ENCODE measurements at regions not wholly inside any gene's neighbourhood (a gene's known extent, or its start where the extent isn't known, plus 50 kb on each side); places are given as distances from the start of the nearest gene placed in this dataset.

GRCh38 chr3:28575746-28576613, 227.4 kb upstream of the AZI2 start:
- Histone ChIP-seq H3K27me3 (peaks cover 0 to 30% (median 0%) of the 10 kb centered on the region in 4 donors), H3K4me1 (peaks cover 3 to 26% (median 24%) of the 10 kb centered on the region in 4 donors), H3K4me3 (peak overlapping the region; percentile 56 to 69 (median 60)), H3K9me3 (no peaks in the 10 kb centered on the region), H3K36me3 (no peaks in the 10 kb centered on the region), H3K27ac (replicated peaks in 1 of 4) (no peak overlapping the region)
- no peak for DNase-seq (ENCODE audit: extremely low spot score)
- TF ChIP-seq CTCF (IDR thresholded peaks at IDR 0.05) (no peak), POLR2A (IDR thresholded peaks at IDR 0.05; ENCODE audit: low read depth) (no peak), EP300 (IDR thresholded peaks at IDR 0.05) (no peak), POLR2AphosphoS5 (IDR thresholded peaks at IDR 0.05) (no peak)
- intact Hi-C loops (cut with DNase I), result no loop called here
- WGBS, result 1% methylated on average over 40 of the region's 75 CpGs

- no peak overlapping the region for H3K27ac ChIP-seq (replicated peaks in 1 of 4)
- peaks cover 0 to 30% (median 0%) of the 10 kb centered on the region in 4 donors for H3K27me3 ChIP-seq
- TF ChIP-seq CTCF (IDR thresholded peaks at IDR 0.05) (no peak), EP300 (IDR thresholded peaks at IDR 0.05) (no peak), POLR2A (IDR thresholded peaks at IDR 0.05; ENCODE audit: low read depth) (no peak), POLR2AphosphoS5 (IDR thresholded peaks at IDR 0.05) (no peak)
- H3K36me3 ChIP-seq, result no peaks in the 10 kb centered on the region
- intact Hi-C loops (cut with DNase I), result no loop called here
- no peak for DNase-seq (ENCODE audit: extremely low spot score)
- H3K4me3 ChIP-seq, result peak overlapping the region; percentile 56 to 69 (median 60)
- H3K9me3 ChIP-seq, result no peaks in the 10 kb centered on the region
- 28% methylated on average over 8 of the region's 8 CpGs for WGBS
- H3K4me1 ChIP-seq, result peaks cover 3 to 26% (median 24%) of the 10 kb centered on the region in 4 donors
Observed at GRCh38 chr3:28576614-28577200, 228.1 kb upstream of the AZI2 start.

- DNase-seq (ENCODE audit: extremely low spot score), result no peak
- H3K27me3 ChIP-seq, result peaks cover 0 to 30% (median 0%) of the 10 kb centered on the region in 4 donors
- WGBS, result 84% methylated on average over 3 of the region's 3 CpGs
Observed at GRCh38 chr3:28577941-28578500, 229.4 kb upstream of the AZI2 start.

GRCh38 chr3:28586325-28586724, 237.7 kb upstream of the AZI2 start:
- H3K9me3 ChIP-seq, result no peaks in the 10 kb centered on the region
- intact Hi-C loops (cut with DNase I), result no loop called here
- no peak for DNase-seq (ENCODE audit: extremely low spot score)
- H3K4me1 ChIP-seq, result peaks cover 0 to 7% (median 0%) of the 10 kb centered on the region in 4 donors
- no peak overlapping the region for H3K27ac ChIP-seq (replicated peaks in 1 of 4)
- TF ChIP-seq POLR2A (IDR thresholded peaks at IDR 0.05; ENCODE audit: low read depth) (no peak), CTCF (IDR thresholded peaks at IDR 0.05) (no peak), EP300 (IDR thresholded peaks at IDR 0.05) (no peak), POLR2AphosphoS5 (IDR thresholded peaks at IDR 0.05) (no peak)
- no peaks in the 10 kb centered on the region for H3K36me3 ChIP-seq
- H3K27me3 ChIP-seq, result no peaks in the 10 kb centered on the region
- H3K4me3 ChIP-seq, result no peak overlapping the region

More at GRCh38 chr3:28577941-28578500, 229.4 kb upstream of the AZI2 start:
- Histone ChIP-seq H3K9me3 (no peaks in the 10 kb centered on the region), H3K27ac (replicated peaks in 1 of 4) (no peak overlapping the region), H3K4me1 (peaks cover 3 to 26% (median 24%) of the 10 kb centered on the region in 4 donors), H3K36me3 (no peaks in the 10 kb centered on the region), H3K4me3 (no peak overlapping the region)
- TF ChIP-seq CTCF (IDR thresholded peaks at IDR 0.05) (no peak), POLR2AphosphoS5 (IDR thresholded peaks at IDR 0.05) (no peak), EP300 (IDR thresholded peaks at IDR 0.05) (no peak), POLR2A (IDR thresholded peaks at IDR 0.05; ENCODE audit: low read depth) (no peak)
- intact Hi-C loops (cut with DNase I), result no loop called here

Measured in esophagus muscularis mucosa (tissue), 4 donors.